ENCODE measurements at regions not wholly inside any gene's neighbourhood (a gene's known extent, or its start where the extent isn't known, plus 50 kb on each side); places are given as distances from the start of the nearest gene placed in this dataset.

DNA sequence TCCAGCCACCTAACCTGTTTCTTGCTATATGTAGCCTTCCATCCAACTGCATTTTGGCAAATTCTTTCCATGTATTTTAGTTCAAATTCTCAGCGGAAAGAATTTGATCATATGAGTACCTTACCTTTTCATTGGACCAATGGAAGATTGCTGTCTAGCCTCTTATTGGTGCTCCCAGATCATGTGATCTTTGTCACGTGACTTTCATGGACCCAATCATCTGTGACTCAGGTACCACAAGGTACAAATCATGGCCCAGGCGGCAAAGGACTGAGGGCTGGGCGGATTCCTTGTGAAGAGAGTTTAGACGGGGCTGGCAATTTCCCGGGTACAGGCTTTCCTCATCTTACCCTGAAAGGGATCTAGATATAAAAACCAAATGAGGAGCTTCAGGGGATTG is 85.9 kb upstream of the TBX20 start:
- DNase-seq (ENCODE audit: low spot score): no peak

DNA sequence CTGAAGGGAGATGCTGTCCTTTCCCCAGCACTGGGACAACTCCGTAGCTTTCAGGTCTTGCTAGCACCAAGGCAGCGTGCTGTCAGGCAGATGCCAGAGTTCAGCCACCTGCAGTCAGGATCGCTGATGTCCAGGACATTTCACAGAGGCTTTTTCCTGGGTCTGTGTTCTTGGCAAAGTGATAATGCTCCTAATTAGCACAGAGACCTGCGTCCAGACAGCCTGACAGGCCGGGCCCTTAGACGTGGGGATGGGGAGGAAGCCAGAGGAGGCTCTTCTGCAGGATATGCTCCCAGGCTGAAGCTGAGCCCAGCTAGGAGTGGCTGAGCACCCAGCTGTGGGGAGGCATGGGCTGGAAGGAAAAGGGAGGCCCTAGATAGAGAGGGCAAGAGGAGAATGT is 82.5 kb upstream of the TBX20 start:
- no peak for DNase-seq (ENCODE audit: low spot score)

DNA sequence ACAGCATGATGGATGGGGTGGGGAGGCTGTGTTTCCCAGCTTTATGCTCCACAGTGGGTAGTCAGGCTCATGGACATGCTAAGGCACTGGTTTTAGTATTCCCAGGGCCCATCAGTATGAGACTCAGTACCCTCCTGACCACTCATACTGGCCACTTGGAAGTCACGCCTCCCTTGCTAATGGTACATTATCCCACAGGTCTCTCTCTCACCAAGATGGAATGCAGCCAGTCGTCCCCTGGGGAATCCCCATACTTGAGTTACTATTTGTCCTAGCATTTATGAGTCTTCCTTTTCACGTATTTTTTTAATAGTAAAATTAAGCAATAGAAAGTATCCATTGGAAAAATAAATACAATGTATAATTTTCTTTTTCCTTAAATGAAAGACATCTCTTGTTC is 80.6 kb upstream of the TBX20 start:
- no peak for DNase-seq (ENCODE audit: low spot score)

DNA sequence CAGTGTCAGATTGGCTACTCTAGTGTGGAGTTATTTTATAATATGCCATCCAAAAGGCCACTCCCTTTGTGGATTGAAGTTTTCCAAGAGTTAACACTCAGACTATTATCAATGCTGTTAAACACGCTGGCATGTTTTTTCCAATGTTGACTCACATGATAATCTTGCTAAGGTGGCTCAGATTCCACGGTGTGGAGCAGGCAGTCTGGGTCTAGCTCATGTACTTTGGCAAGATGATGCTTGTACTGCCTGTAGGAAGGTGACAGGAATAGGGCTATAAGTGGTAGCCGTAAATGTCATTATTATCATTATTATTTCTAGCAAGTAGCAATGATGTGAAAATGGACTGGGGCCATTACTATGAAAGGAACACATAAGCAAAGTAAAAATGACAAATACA is 79.4 kb upstream of the TBX20 start:
- no peak for DNase-seq (ENCODE audit: low spot score)

DNA sequence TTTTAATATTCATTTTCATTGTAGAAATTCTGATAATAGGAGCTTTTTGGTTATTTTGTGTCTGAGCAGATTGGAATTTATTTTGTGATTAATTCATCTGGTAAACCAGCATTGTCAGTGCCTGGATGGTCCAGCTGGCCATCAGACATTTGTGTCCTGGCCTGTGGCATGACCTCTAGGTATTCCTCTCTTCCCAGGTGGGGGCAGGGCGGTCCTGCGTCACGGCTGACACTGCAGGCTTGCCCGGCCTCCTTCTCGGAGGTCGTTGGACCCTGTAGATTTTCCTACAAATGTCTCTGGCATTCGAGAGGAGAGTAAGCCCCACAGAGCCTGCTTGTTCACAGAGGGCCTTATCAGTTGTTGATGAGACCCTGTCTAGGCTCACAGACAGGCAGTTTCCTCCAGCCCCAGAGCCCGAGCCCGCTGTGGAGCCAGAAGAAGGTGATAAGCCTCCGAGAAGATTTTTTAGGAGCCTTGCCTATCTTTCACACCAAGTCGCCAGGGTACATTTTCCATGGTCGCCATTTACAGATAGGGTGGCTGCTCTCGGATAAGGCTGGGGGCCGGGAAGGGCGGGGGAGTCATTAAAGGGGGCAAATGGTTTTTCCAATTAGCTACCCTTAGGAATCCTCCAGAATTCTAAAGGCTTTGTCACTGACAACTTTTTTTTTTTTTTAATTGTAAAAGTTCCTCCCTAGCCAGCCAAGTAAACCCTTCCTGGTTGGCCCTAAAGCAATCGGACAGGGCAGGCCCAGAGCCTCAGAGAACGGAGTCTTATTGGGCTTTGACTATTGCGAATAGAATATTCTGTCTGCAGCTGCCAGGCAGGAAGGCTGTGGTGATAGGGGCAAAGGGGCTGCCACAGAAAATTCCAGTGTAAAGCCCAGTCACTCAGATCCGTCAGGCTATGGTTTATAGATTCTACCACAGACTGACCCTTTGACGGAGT is 78.1 kb upstream of the TBX20 start:
- DNase-seq (ENCODE audit: low spot score): no peak

DNA sequence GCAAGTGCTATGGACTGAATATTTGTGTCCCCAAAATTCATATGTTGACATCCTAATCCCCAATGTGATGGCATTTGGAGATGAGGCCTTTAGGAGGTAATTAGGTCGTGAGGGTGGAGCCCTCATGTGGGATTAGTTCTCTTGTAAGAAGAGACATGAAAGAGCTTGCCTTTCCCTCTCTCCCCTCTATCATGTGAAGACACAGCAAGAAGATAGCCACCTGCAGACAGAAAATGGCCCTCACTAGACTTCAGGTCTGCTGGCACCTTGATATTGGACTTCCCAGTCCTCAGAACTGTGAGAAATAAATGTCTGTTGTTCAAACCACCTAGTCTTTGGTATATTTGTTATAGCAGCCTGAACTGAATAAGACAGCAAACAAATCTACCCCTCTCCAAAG is 75.1 kb upstream of the TBX20 start:
- DNase-seq (ENCODE audit: low spot score): no peak

DNA sequence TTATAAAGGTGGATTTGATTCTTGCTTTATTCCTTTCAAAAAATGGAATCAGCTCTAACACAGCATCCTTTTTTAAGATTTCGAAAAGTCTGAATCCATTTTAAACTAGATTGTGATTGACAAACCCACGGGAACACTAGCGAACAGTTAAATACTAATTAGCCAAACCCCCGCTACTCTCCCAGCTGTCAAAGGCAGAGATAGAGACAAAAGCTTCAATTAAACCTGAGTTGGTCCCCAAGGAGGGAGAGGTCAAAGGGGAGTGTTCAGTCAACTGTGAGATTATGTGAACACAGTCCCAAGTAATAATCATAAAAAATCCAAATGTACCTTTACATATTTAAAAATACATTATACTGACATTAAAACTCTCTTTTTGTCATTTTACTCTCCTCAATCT is 65.7 kb upstream of the TBX20 start:
- no peak for DNase-seq (ENCODE audit: low spot score)

DNA sequence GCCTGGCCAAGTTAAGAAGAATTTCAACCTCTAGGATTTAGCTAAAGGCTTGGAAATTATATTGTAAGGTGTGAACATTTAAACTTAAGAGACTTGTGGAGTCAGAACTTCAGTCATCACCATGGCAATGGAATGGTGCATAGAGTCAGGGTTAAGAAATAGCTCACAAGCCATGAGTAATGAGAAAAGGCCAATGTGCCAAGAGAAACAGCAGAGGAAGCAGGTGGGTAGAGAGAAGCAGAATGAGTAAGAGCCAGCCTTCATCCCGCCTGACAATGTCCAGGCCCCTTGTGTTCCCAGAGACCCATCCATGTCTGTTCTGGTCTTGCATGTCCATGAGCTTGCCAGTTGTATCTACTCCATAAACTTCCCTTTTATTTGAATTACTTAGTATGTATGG is 62.6 kb upstream of the TBX20 start:
- DNase-seq (ENCODE audit: low spot score): no peak

DNA sequence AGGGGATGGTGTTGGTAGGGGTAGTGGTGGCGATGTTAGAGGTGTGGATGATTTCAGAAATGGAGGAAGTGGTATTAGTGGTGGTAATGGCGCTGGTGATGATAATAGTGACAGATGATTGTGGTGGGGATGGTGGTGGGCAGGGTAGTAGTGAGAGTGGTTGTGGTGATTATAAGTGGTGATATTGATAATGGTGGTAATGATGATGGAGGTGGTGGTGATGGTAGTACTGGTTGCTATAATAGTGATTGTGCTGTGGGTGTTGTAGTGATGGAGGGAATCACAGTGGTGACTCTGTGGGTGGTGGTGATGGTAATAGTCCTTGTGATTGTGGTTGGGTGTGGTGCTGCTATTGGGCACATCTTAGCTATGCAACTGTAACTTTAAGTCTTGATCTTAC is 61.6 kb upstream of the TBX20 start:
- no peak for DNase-seq (ENCODE audit: low spot score)

DNA sequence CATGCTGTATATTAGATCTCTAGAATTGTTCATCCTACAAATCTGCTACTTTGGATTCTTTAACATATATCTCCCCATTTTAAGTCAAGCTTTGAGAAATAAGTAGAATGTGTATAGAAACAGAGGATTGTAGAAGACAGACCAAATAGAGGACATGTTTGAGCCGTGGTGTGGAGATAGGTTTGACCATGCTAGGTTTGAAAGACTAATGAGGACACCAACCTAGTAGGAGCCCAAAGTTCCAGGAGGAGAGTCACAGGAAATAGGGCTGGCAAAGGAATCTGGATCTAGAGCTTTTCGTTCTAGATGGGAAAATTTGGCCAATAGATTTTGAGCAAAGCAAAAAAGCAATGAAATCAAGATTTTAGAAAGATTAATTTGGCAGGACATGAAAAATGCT is 60.5 kb upstream of the TBX20 start:
- DNase-seq (ENCODE audit: low spot score): no peak

DNA sequence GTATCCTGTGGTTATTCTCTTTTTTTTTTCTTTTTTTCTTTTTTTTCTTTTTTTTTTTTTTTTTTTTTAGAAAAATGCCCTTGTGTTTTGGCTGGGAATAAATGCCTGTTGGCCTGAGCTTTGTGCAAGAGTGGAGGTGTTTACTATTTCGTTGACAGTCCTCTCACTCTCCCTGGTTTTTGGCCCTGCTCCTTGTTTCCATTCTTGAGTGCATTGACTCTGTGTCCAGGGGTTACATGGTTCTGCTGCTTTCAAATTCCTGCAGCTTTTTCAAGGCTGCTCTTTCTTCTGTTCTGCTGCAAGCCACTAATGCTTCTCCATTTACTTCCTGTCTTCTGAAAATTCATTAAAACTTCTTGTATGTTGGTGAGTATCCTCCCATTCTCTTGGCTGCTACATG is 59.7 kb upstream of the TBX20 start:
- no peak for DNase-seq (ENCODE audit: low spot score)

All from LoVo (cell line).